ENCODE measurements at regions not wholly inside any gene's neighbourhood (a gene's known extent, or its start where the extent isn't known, plus 50 kb on each side); places are given as distances from the start of the nearest gene placed in this dataset.

DNA sequence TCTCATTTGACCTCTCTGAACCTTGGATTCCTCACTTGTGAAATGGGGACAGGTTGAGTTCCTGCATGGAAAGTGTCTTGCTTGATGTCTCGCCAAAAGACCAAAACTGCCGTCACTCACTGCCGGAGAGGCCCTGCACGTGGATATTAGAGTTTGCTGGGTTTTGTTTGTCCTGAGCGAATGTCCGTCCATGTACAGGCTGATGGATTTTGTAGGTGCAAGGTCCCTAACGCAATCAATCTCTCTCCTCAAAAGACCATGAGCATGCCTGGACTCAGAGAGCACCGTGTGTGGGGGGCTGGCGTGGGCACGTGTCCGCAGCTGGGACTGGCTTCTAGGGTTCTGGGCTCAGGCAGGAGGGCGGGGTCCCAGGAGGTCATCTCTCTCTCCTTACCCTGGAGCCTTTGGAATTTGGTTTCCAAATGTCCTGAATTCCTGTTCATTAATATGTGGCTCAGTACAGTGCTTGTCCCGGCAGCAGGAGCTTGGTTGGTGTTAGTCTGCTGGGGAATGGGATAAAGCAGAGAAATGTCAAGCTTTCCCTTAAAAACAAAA is 146.0 kb upstream of the IER5L start:
- TF ChIP-seq, protein P1, sequence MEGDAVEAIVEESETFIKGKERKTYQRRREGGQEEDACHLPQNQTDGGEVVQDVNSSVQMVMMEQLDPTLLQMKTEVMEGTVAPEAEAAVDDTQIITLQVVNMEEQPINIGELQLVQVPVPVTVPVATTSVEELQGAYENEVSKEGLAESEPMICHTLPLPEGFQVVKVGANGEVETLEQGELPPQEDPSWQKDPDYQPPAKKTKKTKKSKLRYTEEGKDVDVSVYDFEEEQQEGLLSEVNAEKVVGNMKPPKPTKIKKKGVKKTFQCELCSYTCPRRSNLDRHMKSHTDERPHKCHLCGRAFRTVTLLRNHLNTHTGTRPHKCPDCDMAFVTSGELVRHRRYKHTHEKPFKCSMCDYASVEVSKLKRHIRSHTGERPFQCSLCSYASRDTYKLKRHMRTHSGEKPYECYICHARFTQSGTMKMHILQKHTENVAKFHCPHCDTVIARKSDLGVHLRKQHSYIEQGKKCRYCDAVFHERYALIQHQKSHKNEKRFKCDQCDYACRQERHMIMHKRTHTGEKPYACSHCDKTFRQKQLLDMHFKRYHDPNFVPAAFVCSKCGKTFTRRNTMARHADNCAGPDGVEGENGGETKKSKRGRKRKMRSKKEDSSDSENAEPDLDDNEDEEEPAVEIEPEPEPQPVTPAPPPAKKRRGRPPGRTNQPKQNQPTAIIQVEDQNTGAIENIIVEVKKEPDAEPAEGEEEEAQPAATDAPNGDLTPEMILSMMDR (IDR thresholded peaks at IDR 0.05; ENCODE audit: extremely low read depth in 1 of 2, insufficient read depth in 1 of 2, low read depth in 1 of 2, low read length in 2 of 2), result no peak
- TF ChIP-seq POLR2AphosphoS5 (IDR thresholded peaks at IDR 0.05; ENCODE audit: insufficient read depth, low read depth, low read length), result no peak
- TF ChIP-seq POLR2A (IDR thresholded peaks at IDR 0.05; ENCODE audit: low read depth, low read length), result no peak

Data from endothelial cell of umbilical vein (primary cell).